HG02970 (cell line): ENCODE measurements at regions not wholly inside any gene's neighbourhood (a gene's known extent, or its start where the extent isn't known, plus 50 kb on each side); places are given as distances from the start of the nearest gene placed in this dataset.

ENCODE experiments used
- ATAC-seq: cut with Tn5 transposase; IDR thresholded peaks from one replicate; pipeline ENCODE4 v1.9.1; 2021; ENCODE audit warnings: mild to moderate bottlenecking, moderate library complexity, moderate number of reproducible peaks; ENCODE audit not compliant: unreplicated experiment, low FRiP score

DNA sequence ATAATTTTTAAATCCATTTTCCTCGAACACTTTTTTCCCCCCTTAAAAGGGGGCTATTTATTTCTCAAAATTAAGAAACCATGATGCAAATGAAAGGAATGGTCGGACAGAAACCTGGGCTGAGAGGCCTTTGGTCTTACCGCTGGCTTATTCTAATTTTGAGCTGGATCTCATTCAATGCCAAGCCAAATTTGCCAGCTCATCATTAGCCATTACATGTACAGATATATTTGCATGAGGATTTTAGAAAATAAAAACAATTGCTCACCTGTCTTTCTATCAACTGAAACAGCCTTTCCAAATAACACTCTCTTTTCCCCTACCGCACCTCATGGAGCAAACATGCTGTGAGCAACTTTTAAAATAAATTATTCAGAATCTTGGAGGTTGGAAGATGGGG lies 219.5 kb upstream of the DTNBP1 start:
- ATAC-seq: no peak

DNA sequence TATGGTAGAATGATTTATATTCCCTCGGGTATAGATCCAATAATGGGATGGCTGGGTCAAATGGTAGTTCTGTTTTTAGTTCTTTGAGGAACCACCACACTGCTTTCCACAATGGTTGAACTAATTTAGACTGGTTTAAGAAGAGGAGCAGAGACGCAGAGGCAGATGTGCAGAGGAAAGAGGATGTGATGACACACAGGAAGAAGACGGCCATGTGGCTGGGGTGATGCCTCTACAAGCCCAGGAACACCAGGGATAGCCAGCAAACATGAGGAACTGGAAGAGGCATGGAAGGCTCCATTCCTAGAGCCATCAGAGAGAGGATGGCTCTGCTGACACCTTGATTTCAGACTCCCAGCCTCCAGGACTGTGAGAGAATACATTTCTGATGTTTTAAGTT lies 218.3 kb upstream of the DTNBP1 start:
- no peak for ATAC-seq

DNA sequence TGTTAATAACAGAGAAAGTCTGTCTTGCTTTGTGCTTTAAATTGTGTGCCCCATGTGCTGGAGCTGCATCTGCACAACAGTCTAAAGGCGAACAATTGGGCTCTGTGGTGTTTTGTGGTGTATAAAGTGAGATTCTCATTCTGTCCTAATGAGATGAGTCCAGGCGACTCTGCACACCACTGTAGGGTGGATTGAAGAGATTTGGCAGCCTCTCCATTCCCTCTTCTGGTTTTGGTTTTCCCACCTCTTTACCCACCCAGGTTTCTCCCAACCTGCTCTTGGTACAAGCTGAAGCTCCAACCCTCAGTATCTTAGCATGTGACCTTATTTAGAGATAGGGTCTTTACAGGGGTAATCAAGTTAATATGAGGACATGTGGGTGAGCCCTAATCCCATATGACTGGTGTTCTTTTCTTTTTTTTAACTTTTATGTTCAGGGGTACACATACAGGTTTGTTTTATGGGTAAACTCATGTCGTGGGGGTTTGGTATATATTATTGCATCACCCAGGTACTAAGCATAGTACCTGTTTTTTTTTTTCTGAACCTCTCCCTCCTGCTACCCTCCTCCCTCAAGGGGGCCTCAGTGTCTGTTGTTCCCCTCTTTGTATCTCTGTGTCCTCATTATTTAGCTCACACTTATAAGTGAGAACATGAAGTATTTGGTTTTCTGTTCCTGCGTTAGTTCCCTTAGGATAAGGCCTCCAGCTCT lies 217.6 kb upstream of the DTNBP1 start:
- no peak for ATAC-seq

DNA sequence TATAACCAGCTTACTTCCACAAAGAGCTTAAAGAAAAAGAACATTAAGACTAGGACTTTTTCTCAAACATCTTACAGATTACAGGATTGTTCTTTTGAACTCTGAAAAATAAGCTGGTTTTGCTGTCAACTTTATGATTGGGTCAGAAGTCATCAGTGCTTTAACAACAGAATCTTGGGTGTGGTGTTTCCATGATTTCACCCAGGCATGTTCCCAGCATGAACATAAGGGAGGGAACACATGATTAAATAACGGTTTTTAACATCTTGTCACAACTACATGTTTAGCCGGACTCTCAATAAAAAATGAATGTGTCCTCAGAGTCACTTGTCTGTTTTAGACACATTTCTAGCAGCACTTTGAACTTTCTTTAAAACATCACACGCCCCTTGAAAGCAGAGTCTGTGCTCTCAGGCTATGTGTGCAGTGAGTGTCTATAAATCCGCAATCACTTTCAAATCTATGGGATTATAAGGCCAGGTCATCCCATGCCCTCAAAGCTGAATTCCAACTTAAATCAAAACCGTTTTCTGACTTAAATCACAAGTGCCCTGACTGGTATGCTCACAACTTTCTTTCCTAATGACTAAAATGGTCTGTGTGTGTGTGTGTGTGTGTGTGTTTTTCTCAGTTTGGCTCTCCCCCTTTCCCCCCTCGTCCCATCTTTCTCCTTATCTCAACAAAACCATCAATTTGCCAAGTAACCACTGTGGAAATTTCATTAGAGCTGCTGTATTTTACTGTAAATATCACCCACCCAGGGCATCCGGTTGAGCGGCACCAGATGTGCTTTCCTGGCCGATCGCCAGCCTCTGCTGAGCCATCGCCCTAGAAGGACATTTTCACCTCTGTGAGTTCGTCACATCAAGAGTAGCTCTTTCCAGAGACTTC lies 216.8 kb upstream of the DTNBP1 start:
- no peak for ATAC-seq

DNA sequence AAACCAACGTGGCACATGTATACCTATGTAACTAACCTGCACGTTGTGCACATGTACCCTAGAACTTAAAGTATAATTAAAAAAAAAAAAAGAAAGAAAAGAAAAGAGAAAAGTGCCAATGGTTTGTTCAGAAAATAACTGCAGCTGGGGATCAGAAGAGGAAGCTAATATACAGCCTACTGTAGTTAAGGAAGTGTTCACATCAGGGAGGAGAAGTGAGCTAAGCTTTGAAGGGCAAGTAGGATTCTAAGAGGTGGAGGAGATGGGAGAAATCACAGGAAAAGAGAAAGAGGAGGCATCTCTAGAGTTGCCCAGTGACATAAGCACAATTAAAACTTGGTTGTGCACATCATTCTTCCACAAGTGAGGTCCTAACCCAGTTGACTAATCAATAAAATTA lies 214.4 kb upstream of the DTNBP1 start:
- no peak for ATAC-seq

DNA sequence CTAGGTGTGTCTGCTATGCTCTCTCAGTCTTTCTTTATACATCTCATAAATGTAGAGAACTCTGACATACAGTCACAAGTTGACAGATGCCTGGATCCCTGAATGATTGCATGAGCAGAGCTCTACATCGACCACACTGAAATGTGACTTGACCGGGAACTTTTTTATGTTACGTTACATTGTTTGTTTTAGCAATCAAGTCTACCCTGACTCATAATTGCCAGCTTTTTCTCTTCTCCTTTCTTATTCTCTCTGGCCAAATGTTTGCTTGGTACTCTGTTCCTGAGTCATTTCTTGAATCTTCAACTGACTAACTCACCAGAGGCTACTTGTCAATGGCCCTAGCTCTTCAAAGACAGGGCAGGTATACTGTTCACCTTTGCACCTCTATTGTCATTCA lies 213.6 kb upstream of the DTNBP1 start:
- no peak for ATAC-seq

DNA sequence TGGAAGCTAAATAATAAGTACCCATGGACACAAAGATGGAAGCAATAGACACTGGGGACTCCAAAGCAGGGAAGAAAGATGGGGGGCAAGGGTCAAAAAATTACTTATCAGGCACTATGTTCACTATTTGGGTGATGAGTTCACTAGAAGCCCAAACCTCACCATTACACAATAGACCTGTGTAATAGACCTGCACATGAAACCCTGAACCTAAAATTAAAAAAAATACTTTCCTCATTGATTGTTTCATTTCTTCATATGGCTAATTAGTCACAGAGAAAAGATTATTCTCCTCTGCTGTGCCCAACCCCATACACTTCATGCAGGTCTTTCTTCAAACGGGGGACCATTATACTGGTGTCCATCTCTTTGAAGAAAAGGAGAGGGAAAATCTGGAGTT lies 213.0 kb upstream of the DTNBP1 start:
- ATAC-seq: no peak

DNA sequence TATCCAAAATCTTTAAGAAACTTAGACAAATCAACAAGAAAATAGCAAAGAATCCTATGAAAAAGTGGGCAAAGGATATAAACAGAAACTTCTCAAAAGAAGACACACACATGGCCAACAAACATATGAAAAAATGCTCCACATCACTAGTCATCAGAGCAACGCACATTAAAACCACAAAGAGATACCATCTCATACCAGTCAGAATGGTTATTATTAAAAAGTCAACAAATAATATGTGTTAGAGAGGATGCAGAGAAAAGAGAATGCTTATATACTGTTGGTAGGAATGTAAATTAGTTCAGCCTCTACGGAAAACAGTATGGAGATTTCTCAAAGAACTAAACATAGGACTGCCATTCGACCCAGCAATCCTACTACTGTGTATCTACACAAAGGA lies 212.0 kb upstream of the DTNBP1 start:
- no peak for ATAC-seq

DNA sequence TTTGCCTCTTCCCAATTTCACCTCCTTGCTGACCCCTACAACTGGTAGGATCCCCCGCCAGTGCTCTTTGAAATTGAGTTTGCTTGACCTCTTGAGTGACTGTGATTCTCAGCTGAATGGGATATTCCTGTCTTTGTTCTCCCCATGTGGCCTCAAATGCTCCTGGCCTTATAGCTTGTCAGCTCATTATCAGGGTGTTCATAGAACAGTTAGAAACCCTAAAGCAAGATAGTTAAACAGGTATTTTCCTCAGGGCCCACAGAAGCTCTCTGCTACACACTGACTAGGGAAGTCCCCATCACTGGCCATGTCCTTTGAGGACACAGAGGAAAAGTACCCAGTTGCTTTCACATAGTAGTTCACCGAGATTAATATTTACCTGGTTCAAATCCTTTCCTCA lies 211.5 kb upstream of the DTNBP1 start:
- no peak for ATAC-seq

DNA sequence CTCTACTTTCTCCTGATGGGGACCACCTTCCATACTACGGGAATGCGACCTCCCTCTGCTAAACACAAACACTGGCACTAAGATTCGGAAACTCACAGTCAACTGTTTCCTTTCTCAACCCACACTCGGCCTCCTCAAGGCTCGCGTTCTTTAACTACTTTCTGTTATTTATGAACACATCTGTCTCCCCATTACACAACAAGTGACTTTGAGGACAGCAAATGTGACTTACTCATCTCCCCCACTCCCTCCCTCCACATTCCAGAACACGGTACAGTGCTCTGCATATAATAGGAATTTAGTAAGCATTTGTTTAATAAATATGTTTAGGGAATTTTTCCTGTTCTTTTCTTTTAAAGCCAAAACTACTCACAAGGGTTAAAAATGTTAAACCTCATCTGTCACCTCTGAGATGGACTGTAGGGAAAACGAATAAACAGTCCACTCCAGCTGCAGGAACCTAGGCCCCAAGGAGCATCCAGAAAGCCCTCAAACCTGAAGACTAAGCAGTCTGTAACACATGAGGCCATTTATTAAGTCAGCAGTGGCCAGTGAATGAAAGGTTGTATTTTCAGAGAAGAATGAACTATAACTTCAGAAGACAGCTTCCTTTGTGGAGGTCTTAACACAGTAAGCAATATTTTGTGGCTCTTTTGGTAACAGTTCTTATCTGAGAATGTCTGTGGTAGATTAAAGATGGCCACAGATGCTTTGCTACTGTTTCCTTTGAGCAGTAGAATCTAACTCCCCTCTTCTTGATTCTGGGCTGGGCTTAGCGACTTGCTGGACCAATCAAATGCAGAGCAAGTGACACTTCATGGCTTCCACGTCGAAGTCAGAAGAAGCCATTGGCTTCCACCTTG lies 209.6 kb upstream of the DTNBP1 start:
- ATAC-seq: no peak

DNA sequence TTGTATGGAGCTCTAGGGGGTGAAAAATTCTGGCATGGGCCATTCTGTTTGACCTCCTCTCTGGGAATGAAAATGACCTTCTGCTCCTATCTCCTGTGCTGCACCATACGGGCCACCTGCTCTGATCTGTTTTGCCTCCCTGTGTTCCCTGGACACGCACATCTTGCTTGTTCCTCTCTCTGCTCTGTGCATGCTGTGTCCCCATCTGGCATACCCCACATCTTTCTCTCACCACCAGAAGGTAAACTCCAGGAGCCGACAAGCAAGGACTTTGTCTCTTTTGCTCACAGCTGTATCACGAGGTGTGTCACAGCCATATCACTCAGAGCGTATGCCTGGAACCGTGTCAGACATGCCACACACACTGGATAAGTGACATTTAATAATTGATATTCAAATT lies 208.4 kb upstream of the DTNBP1 start:
- ATAC-seq: no peak

DNA sequence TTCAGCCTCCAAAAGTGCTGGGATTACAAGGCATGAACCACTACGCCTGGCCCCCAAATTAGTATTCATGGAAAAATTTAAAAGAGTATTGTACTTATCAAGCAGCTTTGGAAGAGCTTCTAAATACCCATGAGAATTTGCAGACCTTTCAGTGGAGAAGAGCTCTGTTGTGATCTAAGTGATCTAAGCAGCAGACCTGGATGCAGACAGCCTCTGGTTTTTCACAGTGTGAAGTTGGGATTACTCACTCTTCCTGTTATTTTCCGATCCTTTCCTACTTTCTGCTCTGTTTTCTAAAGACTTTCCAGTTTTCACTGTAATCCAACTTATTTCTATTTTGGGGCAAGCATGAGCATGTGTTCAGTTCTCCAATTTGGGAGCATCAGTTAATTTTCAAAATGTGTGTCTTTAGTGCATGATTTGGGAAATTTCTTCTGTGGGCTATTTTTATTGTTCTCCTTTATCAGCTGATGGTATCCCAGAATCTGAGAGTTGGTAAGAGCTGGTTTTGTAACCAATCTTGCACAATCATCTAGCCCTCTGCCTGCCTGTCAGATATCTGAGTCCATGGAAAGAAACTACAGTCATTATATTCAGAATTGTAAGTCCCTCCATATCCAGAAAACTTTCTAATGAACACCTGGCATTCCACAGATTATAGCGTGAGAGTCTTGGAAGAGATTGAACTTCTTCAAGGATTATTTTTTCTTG lies 207.7 kb upstream of the DTNBP1 start:
- no peak for ATAC-seq

DNA sequence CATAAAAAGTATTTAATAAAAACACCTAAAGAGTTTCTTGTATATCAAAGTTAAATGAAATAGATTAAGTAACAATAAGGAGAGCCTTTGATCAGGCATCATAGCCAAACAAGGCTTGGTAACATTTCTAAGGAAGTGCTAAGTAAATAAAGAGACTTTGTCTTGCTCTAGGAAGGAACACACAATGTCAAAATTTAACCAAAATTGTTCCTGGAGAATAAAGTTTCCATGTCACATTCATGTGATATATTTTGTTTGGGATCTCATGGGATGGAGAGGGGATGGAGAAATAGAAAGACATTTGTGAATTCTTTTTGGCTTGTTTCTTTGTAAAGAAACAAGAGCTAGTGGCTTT lies 201.9 kb upstream of the DTNBP1 start:
- no peak for ATAC-seq

DNA sequence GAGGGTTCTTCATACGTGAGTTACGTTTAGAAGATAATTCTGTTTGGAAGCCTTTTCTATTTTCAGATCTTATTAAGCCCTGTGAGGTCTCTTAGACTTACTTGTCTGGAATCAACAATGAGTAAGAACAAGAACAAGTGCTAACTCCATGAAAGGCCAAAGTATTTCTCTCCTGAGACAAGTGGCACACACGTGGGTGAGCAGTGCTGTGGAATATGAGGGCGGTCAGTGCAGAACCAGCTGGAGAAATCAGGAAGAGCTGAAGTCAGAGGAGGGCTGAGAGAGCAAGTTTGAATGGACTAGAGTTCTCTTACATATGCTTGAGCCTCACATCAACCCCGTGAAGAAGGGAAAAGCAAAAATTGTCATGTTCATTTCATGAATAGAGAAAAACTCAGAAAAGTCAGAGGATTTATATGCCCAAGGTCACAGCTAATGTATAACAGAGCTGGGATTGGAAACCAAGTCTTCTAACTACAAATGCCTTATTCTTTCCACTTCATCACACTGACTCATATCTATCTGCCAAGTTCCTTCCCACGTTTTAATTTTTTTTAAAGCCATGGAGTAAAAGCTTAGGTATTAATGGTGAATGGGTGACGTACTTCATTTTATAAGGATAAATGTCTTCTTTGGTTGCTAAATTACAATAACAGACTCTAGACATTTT lies 201.3 kb upstream of the DTNBP1 start:
- no peak for ATAC-seq

DNA sequence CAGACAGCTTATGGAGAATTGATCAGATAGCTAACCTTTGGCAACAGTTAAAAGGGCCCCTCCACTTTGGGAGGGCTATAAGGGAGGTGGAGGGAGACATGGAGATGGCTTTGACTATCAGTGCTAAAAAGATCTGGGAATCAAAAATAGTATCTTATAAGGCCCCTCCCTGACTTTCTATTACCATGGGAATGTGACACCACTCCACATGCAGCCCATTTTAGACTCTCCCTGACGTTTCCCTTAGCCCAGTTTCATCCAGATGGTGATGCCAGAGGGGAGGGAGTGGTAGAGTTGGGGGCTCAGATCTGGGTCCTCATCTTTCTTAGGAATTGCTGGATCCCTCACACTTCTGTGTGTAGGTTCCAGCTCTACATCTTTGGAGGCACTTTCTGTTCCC lies 200.0 kb upstream of the DTNBP1 start:
- ATAC-seq: no peak

DNA sequence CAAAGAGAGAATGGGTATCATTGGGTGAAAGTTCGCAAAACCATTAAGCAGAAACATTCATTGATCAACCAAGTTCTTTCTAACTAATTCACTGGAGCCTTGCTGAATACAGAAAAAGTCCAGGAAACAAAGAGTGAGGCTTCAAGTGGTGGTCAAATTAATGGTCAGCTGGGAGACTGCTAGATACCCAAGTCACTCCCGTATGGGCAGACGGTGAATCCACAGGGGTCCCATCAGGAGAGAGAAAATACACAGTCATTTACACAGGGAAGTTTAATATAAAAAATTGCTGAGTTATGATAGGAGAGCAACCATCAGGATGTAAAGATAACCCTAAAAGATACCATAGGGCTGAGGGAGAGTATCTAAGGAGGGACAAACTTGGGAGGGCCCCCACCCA lies 198.7 kb upstream of the DTNBP1 start:
- ATAC-seq: no peak

DNA sequence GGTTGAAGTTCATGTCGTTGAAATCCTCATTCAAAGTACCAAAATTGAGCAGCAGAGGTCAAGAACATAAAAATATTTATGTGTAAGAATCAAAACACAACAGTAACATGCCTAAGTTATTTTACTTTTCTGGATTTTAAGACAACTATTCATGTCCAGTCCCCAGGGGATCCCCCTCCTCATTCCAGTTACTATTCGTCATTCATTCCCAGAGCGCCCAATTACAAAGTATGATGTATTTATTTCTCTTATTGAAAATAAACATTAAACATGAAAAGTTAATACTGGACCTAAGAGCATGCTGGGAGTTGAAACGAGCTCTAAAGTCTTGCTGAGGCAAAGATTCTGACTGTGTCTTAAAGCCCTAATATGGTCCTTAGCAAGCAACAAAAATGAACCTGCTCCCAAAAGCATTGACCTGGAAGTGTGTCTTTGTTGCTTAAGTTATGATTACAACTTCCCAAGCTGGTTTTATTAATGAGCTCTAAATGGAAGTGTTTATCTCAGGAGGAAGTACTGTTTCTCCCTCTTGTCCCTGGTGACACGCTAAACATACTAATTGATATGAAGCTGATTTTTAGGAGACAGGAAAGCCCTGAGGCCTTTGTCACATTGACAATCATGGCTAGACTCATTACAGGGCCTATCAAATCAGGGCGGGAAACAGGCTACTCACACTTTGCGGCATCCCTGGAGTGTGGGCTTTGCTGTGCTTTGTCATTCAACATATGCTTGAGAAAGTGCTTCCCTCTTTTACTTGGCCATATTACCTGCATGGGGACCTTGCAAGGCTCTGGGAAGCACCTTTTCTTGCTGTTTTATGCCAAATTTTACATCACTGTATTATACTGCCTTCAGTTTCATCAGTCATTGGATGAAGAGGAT lies 192.2 kb upstream of the DTNBP1 start:
- ATAC-seq: no peak

DNA sequence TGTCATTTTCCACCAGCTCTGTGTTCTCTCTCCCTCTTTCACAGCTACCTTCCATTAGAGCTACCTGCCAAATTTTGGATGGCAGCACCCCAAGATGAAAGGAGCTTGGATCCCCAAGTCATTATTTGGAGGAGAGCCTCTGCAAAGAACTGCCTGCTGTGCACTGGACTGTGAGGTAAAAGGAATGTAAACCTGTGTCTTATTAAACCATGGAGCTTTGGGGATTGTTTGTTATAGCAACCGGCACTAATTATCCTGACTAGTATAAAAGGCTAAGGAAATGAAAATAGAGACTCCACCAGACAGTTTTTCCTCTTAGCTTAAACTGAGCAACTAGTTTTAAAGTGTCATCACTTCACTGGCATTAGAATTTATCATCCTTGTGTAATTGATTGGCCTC lies 191.6 kb upstream of the DTNBP1 start:
- no peak for ATAC-seq

DNA sequence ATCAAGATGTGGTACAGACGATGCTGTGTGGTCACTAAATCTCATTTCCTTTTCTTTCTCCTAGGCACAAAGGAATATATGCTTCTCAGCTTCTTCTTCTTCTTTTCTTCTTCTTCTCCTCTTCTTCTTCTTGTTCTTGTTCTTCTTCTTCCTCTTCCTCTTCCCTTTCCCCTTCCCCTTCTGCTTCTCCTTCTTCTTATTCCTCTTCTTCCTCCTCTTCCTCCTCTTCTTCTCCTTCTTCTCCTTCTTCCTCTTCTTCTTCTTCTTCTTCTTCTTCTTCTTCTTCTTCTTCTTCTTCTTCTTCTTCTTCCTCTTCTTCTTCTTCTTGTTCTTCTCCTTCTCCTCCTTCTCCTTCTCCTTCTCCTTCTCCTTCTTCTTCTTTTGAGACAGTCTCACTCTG lies 190.4 kb upstream of the DTNBP1 start:
- no peak for ATAC-seq
